IMR-90 (cell line): ENCODE measurements at regions not wholly inside any gene's neighbourhood (a gene's known extent, or its start where the extent isn't known, plus 50 kb on each side); places are given as distances from the start of the nearest gene placed in this dataset.

Experiments
- ATAC-seq: fragments of 200-7000 bp; cut with Tn5 transposase; 2 replicates; pipeline ENCODE4 v1.9.1; 2020; ENCODE audit warnings: low read depth, mild to moderate bottlenecking, moderate library complexity
- BruUV-seq: library from RNA; stranded (reverse); fragments of 400-500 nt; replicated peaks from 2 replicates; lab custom pipeline; 2021; lab: Mats Ljungman, UMichigan
- CTCF ChIA-PET: fragments of 300-600 bp; formaldehyde crosslinking; extraction: SDS; loops from one replicate; lab custom pipeline; 2021; ENCODE audit warnings: antibody characterized with exemption; lab: Yijun Ruan, JAX
- POLR2A ChIA-PET: fragments of 300-600 bp; sonication (Branson Sonifier 250); formaldehyde crosslinking; loops from one replicate; lab custom pipeline; 2022; ENCODE audit warnings: antibody characterized with exemption; ENCODE audit not compliant: unreplicated experiment; lab: Charles Lee
- DNase-seq: peaks from one replicate; pipeline ENCODE4 v3.0.0; 2013
- H2AFZ ChIP-seq: replicated peaks from 2 replicates; pipeline ENCODE3; 2013; ENCODE audit warnings: low read length, mild to moderate bottlenecking; ENCODE audit not compliant: poor library complexity
- H2AK5ac ChIP-seq: 2 replicates; pipeline ENCODE4 v1.6.1; 2013; ENCODE audit warnings: low read depth, low read length, inconsistent platforms
- H2AK9ac ChIP-seq: replicated peaks from 2 replicates; pipeline ENCODE3; 2013; ENCODE audit warnings: mild to moderate bottlenecking, low read depth, low read length, moderate library complexity; ENCODE audit not compliant: poor library complexity
- H2BK120ac ChIP-seq: 2 replicates; pipeline ENCODE4 v1.6.1; 2013; ENCODE audit warnings: low read depth, low read length, inconsistent platforms
- H2BK15ac ChIP-seq: 3 replicates; pipeline ENCODE4 v1.6.1; 2013; ENCODE audit warnings: low read depth, low read length, inconsistent platforms
- H2BK20ac ChIP-seq: 2 replicates; pipeline ENCODE4 v1.6.1; 2013; ENCODE audit warnings: low read depth, mild to moderate bottlenecking, inconsistent platforms, low read length, moderate library complexity
- H2BK5ac ChIP-seq: 2 replicates; pipeline ENCODE4 v1.6.1; 2013; ENCODE audit warnings: mild to moderate bottlenecking, low read depth, low read length, inconsistent platforms; ENCODE audit not compliant: poor library complexity, severe bottlenecking
- H3K14ac ChIP-seq: replicated peaks from 2 replicates; pipeline ENCODE4 v1.6.1; 2013; ENCODE audit warnings: low read depth, low read length, inconsistent platforms
- H3K18ac ChIP-seq: 2 replicates; pipeline ENCODE4 v1.6.1; 2013; ENCODE audit warnings: low read depth, low read length, control low read depth
- H3K23ac ChIP-seq: 2 replicates; pipeline ENCODE4 v1.6.1; 2013; ENCODE audit warnings: low read depth, low read length, inconsistent platforms
- H3K27ac ChIP-seq: 2 replicates; pipeline ENCODE4 v1.5.1; 2013; ENCODE audit warnings: mild to moderate bottlenecking, control low read depth, low read length; ENCODE audit not compliant: insufficient read depth
- H3K27me3 ChIP-seq: 2 replicates; pipeline ENCODE4 v1.6.1; 2013; ENCODE audit warnings: low read length; ENCODE audit not compliant: control insufficient read depth, insufficient read depth
- H3K36me3 ChIP-seq: 2 replicates; pipeline ENCODE4 v1.6.1; 2013; ENCODE audit warnings: low read length, mixed read lengths; ENCODE audit not compliant: control insufficient read depth, insufficient read depth
- H3K4ac ChIP-seq: 2 replicates; pipeline ENCODE4 v1.6.1; 2013; ENCODE audit warnings: low read depth, low read length, inconsistent platforms
- H3K4me1 ChIP-seq: 2 replicates; pipeline ENCODE4 v1.6.1; 2013; ENCODE audit warnings: low read length, mixed read lengths; ENCODE audit not compliant: control insufficient read depth, insufficient read depth
- H3K4me2 ChIP-seq: 2 replicates; pipeline ENCODE4 v1.6.1; 2013; ENCODE audit warnings: low read depth, mild to moderate bottlenecking, control low read depth, low read length, moderate library complexity
- H3K4me3 ChIP-seq: 2 replicates; pipeline ENCODE4 v1.5.1; 2013; ENCODE audit warnings: low read depth, mild to moderate bottlenecking, control low read depth, low read length, moderate library complexity; ENCODE audit not compliant: insufficient read depth
- H3K56ac ChIP-seq: 2 replicates; pipeline ENCODE4 v1.6.1; 2013; ENCODE audit warnings: low read length, inconsistent platforms; ENCODE audit not compliant: insufficient read depth; ENCODE audit errors: extremely low read depth
- H3K79me1 ChIP-seq, 2 experiments: 2 replicates each; pipeline ENCODE4 v1.6.1; 2013; ENCODE audit warnings: low read length in 2 of 2, inconsistent platforms in 1 of 2, low read depth in 1 of 2
- H3K9ac ChIP-seq: 2 replicates; pipeline ENCODE4 v1.6.1; 2013; ENCODE audit warnings: low read depth, low read length, control low read depth
- H3K9me1 ChIP-seq: 2 replicates; pipeline ENCODE4 v1.6.1; 2013; ENCODE audit warnings: low read length, inconsistent platforms; ENCODE audit not compliant: insufficient read depth
- H3K9me3 ChIP-seq: 2 replicates; pipeline ENCODE4 v1.6.1; 2013; ENCODE audit warnings: low read length; ENCODE audit not compliant: control insufficient read depth, insufficient read depth
- H4K20me1 ChIP-seq: 2 replicates; pipeline ENCODE4 v1.6.1; 2013; ENCODE audit warnings: low read length, inconsistent platforms; ENCODE audit not compliant: insufficient read depth
- H4K5ac ChIP-seq: 2 replicates; pipeline ENCODE4 v1.6.1; 2013; ENCODE audit warnings: mild to moderate bottlenecking, low read depth, low read length, control low read depth
- H4K8ac ChIP-seq, 2 experiments: 2 replicates each; pipeline ENCODE4 v1.6.1; 2013; ENCODE audit warnings: low read depth in 2 of 2, low read length in 2 of 2, control low read depth in 1 of 2, inconsistent platforms in 1 of 2
- H4K91ac ChIP-seq: 2 replicates; pipeline ENCODE4 v1.6.1; 2013; ENCODE audit warnings: low read depth, low read length, inconsistent platforms; ENCODE audit not compliant: insufficient read depth
- BHLHE40 ChIP-seq: fragments of 150-350 bp; IDR thresholded peaks from 2 replicates; pipeline ENCODE4 v1.6.1; 2016; ENCODE audit warnings: mild to moderate bottlenecking, low read depth, low read length
- CEBPB ChIP-seq: IDR thresholded peaks from 2 replicates; pipeline ENCODE4 v1.6.1; 2012; ENCODE audit warnings: low read depth, low read length, improper control_type of control experiment
- CHD1 ChIP-seq: IDR thresholded peaks from 2 replicates; pipeline ENCODE4 v1.6.1; 2012; ENCODE audit warnings: low read depth, low read length, improper control_type of control experiment
- FOS ChIP-seq: fragments of 150-350 bp; IDR thresholded peaks from 2 replicates; pipeline ENCODE4 v1.6.1; 2016; ENCODE audit warnings: low read depth, low read length
- MXI1 ChIP-seq: IDR thresholded peaks from 2 replicates; pipeline ENCODE4 v1.6.1; 2012; ENCODE audit warnings: low read depth, mild to moderate bottlenecking, low read length, moderate library complexity, borderline replicate concordance
- NFE2L2 ChIP-seq: fragments of 150-350 bp; IDR thresholded peaks from 2 replicates; pipeline ENCODE4 v1.6.1; 2016; ENCODE audit warnings: low read depth, mild to moderate bottlenecking, low read length
- POLR2A ChIP-seq: IDR thresholded peaks from 2 replicates; pipeline ENCODE4 v1.6.1; 2012; ENCODE audit warnings: mild to moderate bottlenecking, low read depth, low read length
- RAD21 ChIP-seq: IDR thresholded peaks from 2 replicates; pipeline ENCODE4 v1.6.1; 2012; ENCODE audit warnings: low read length, improper control_type of control experiment
- RFX5 ChIP-seq: IDR thresholded peaks from 2 replicates; pipeline ENCODE4 v1.8.0; 2012; ENCODE audit warnings: low read depth, mild to moderate bottlenecking, low read length, moderate library complexity
- SMC3 ChIP-seq: fragments of 150-350 bp; IDR thresholded peaks from 2 replicates; pipeline ENCODE4 v1.6.1; 2016; ENCODE audit warnings: low read depth, mild to moderate bottlenecking, antibody characterized with exemption, low read length, moderate library complexity
- WGBS, 2 experiments: methylation state at CpG; one replicate each; pipeline versions ENCODE4 v1.1.5 to v1.1.7; 2013; ENCODE audit warnings: missing lambda C conversion rate in 2 of 2; ENCODE audit not compliant: insufficient read length in 1 of 2; ENCODE audit errors: extremely low coverage in 2 of 2; 5-methylcytosine and 5-hydroxymethylcytosine counted together
- dilution Hi-C: fragments of 300-500 bp; cut with HindIII; formaldehyde crosslinking; loops from one replicate; pipeline ENCODE4 v1.14.3; 2018; ENCODE audit warnings: low sequenced_read_pairs; ENCODE audit not compliant: unreplicated experiment
- in situ Hi-C: fragments of 300-500 bp; cut with MboI; formaldehyde crosslinking; loops from 3 replicates; pipeline ENCODE4 v1.14.3; 2019; ENCODE audit warnings: low sequenced_read_pairs, inconsistent platforms, mixed read lengths
- intact Hi-C: fragments of 100-400 bp; cut with micrococcal nuclease; formaldehyde crosslinking; loops from 2 replicates; pipeline ENCODE4 v1.10.0; 2022
- TF ChIP-seq, protein P1 (sequence below): conservative IDR thresholded peaks from 2 replicates; pipeline ENCODE4 v1.5.1; 2012; ENCODE audit warnings: mild to moderate bottlenecking, low read depth, low read length, improper control_type of control experiment
- TF ChIP-seq, protein P2 (sequence below): fragments of 150-350 bp; IDR thresholded peaks from 2 replicates; pipeline ENCODE4 v1.6.1; 2016; ENCODE audit warnings: low read depth, mild to moderate bottlenecking, low read length, moderate library complexity, borderline replicate concordance
- TF ChIP-seq, protein P3 (sequence below): fragments of 150-350 bp; IDR thresholded peaks from 2 replicates; pipeline ENCODE4 v1.6.1; 2017; ENCODE audit warnings: mild to moderate bottlenecking, antibody characterized with exemption, low read length, low read depth

DNA sequence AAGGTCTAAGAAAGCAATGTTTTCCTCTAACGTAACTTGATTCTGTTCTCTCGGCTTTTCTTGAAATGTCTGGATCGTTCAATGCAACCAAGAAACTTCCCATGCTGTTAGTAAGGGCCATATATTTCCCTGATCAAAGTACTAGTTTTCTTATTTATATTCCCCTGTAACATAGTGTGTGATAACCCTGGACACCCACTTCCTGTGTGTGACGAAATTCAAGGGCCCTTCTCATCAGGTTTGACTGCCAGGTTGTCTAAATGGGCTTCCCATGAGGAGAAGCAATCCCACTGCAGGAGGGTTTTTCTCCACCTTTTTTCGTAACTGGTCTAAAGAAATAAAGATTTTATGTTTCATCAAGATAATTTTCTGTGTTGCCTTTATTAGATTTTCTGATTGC is 102.6 kb upstream of the RPS6KA2 start:
- intact Hi-C loops: no loop called here

More for the DNA sequence above, 102.6 kb upstream of the RPS6KA2 start:
- in situ Hi-C loops: no loop called here
- DNase-seq (no peak), ATAC-seq (no peak)
- Histone ChIP-seq H4K20me1 (no peaks in the 10 kb centered on the region), H3K4ac (no peak overlapping the region), H2AFZ (no peak overlapping the region), H2BK120ac (no peak overlapping the region), H2BK5ac (no peak overlapping the region), H3K4me2 (no peak overlapping the region), H3K23ac (no peak overlapping the region), H4K8ac (no peak overlapping the region), H2BK15ac (no peak overlapping the region), H4K5ac (no peak overlapping the region), H3K79me1 (no peaks in the 10 kb centered on the region), H3K18ac (no peak overlapping the region), H3K14ac (no peak overlapping the region), H3K4me1 (no peaks in the 10 kb centered on the region), H4K91ac (no peak overlapping the region), H3K56ac (no peak overlapping the region), H3K9me3 (no peaks in the 10 kb centered on the region), H3K27me3 (peaks cover 17% of the 10 kb centered on the region; the same call in 1 of the 2 replicates), H2AK5ac (no peak overlapping the region), H3K9me1 (no peaks in the 10 kb centered on the region), H3K36me3 (no peaks in the 10 kb centered on the region), H3K4me3 (no peak overlapping the region), H2AK9ac (no peak overlapping the region), H3K9ac (no peak overlapping the region), H3K27ac (no peak overlapping the region), H2BK20ac (no peak overlapping the region)
- BruUV-seq: no TSS peak
- WGBS, 2 experiments: 60% methylated on average over 1 of the region's 5 CpGs; no CpG with 5 or more reads in 1 of the 2 experiments
- dilution Hi-C loops: no loop called here
- ChIA-PET CTCF (no interaction called here), POLR2A (no interaction called here)
- TF ChIP-seq CEBPB: no peak
- TF ChIP-seq, protein P1, sequence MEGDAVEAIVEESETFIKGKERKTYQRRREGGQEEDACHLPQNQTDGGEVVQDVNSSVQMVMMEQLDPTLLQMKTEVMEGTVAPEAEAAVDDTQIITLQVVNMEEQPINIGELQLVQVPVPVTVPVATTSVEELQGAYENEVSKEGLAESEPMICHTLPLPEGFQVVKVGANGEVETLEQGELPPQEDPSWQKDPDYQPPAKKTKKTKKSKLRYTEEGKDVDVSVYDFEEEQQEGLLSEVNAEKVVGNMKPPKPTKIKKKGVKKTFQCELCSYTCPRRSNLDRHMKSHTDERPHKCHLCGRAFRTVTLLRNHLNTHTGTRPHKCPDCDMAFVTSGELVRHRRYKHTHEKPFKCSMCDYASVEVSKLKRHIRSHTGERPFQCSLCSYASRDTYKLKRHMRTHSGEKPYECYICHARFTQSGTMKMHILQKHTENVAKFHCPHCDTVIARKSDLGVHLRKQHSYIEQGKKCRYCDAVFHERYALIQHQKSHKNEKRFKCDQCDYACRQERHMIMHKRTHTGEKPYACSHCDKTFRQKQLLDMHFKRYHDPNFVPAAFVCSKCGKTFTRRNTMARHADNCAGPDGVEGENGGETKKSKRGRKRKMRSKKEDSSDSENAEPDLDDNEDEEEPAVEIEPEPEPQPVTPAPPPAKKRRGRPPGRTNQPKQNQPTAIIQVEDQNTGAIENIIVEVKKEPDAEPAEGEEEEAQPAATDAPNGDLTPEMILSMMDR: no peak
- no peak for TF ChIP-seq POLR2A
- no peak for TF ChIP-seq SMC3
- TF ChIP-seq NFE2L2: no peak
- TF ChIP-seq, protein P2, sequence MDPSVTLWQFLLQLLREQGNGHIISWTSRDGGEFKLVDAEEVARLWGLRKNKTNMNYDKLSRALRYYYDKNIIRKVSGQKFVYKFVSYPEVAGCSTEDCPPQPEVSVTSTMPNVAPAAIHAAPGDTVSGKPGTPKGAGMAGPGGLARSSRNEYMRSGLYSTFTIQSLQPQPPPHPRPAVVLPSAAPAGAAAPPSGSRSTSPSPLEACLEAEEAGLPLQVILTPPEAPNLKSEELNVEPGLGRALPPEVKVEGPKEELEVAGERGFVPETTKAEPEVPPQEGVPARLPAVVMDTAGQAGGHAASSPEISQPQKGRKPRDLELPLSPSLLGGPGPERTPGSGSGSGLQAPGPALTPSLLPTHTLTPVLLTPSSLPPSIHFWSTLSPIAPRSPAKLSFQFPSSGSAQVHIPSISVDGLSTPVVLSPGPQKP: no peak
- no peak for TF ChIP-seq CHD1
- no peak for TF ChIP-seq RAD21
- no peak for TF ChIP-seq FOS
- no peak for TF ChIP-seq RFX5
- TF ChIP-seq, protein P3, sequence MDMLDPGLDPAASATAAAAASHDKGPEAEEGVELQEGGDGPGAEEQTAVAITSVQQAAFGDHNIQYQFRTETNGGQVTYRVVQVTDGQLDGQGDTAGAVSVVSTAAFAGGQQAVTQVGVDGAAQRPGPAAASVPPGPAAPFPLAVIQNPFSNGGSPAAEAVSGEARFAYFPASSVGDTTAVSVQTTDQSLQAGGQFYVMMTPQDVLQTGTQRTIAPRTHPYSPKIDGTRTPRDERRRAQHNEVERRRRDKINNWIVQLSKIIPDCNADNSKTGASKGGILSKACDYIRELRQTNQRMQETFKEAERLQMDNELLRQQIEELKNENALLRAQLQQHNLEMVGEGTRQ: no peak
- no peak for TF ChIP-seq MXI1
- no peak for TF ChIP-seq BHLHE40
